NCI-H2029 treated with DMSO at 0.1 percent for 48 hours (cell line): ENCODE measurements at regions not wholly inside any gene's neighbourhood (a gene's known extent, or its start where the extent isn't known, plus 50 kb on each side); places are given as distances from the start of the nearest gene placed in this dataset.
"Not testable (repeated sequence)": the region's sequence is repeated elsewhere in the genome, so short reads cannot be mapped to it uniquely, and the experiment has no call there.

Source experiments
- DNase-seq: peaks from one replicate; lab custom pipeline; 2025; lab: John Stamatoyannopoulos, UW

DNA sequence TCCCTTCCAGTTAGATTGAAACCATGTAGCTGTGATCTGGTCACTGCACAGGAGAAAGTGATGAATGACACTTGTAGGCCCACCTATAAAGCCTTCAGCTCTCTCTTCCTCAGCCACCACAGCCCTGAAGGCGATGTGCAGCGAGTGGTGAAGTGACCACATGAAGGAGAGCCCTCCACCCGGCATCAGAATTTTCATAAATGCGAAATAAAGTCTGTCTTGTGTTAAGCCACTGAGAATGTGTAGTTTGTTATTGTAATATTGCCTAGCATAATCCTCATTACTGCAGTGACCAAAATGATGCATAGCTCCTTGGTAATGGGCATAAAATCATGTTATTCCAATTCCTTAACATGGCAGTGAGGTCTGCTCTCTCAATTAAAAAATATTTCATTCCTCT lies 122.1 kb upstream of the LYPLAL1 start:
- no peak for DNase-seq

DNA sequence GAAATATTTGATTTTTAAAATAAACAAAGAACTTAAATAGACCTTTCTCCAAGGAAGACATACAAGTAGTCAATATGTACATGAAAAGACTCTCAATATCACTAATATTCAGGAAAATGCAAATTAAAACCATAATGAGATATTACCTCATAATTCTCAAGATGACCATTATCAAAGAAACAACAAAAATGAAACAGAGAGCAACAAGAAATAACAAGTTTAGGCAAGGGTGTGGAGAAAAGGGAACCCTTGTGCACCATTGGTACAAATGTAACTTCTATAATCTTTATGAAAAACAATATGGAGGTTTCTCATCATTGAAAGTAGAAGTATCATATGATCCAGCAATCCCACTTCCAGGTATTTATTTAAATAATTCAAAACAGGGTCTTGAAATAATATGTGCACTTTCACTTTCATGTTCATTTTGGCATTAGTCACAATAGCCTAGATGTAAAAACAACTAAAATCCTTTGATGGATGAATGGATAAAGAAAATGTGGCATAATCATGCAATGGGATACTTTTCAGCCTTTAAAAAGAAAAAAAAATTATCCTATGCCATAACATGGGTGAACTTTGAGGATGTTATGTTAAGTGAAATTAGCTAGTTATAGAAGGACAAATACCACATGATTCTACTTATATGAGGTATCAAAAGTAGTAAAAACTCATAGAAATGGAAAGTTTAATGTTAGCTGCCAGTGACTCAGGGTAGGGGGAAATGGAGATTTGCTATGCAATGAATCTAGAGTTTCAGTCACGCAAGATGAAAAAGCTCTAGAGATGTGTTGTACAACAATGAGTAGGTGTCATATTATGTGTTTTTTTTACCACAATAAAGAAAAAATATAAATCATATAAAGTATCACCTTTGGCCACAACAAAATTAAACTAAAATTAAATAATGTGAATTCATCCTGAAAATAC lies 114.5 kb upstream of the LYPLAL1 start:
- no peak for DNase-seq

DNA sequence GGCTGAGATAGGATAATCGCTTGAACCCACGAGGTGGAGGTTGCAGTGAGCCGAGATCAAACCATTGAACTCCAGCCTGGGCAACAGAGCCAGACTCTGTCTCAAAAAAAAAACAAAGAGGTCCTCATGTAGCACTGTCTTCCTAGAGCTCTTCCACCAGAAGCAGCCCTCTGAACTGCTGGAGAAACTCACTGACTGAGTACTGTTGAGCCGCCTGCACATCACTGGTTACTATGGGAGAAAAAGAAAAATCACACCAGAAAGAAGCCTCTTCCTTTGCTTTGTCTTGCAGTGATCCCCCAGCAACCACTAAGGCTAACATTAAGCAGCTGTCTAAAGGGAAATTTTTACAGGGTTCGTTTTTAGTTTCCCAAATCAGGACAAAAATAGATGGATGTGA lies 112.9 kb upstream of the LYPLAL1 start:
- no peak for DNase-seq

DNA sequence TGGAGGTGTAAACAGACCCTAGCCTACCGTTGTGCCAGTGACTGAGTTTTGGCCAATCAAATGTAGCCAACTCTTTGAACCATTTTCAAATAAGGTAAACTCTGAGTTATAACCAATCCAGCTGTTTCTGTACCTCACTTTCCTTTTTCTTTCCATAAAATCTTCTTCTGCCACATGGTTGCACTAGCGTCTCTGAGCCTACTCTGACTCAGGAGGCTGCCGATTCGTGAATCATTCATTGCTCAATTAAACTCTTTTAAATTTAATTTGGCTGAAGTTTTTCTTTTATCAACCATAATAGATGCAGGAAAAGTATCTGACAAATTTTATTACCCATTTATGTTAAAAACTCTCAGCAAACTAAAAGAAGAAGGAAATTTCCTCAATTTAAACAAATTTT lies 111.5 kb upstream of the LYPLAL1 start:
- DNase-seq = no peak

DNA sequence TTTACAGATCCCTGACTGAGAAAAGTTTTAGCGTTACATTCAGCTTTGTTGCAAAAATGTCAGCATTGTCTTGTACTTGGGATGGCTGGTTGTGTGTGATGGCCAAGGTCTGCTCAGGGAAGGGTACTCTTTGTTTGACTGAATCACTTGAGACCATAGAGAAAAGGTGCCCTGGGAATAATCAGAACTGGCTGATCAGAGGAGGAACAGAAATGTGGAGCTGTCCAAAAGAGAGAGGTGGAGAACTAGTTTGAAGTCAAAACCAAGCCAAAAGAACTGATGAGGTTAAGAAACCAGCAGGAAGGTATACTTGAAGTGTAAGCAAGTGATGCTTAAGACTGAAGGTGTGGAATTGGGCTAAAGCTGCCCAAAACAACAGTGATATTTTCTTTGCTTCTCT lies 107.6 kb upstream of the LYPLAL1 start:
- DNase-seq = no peak

DNA sequence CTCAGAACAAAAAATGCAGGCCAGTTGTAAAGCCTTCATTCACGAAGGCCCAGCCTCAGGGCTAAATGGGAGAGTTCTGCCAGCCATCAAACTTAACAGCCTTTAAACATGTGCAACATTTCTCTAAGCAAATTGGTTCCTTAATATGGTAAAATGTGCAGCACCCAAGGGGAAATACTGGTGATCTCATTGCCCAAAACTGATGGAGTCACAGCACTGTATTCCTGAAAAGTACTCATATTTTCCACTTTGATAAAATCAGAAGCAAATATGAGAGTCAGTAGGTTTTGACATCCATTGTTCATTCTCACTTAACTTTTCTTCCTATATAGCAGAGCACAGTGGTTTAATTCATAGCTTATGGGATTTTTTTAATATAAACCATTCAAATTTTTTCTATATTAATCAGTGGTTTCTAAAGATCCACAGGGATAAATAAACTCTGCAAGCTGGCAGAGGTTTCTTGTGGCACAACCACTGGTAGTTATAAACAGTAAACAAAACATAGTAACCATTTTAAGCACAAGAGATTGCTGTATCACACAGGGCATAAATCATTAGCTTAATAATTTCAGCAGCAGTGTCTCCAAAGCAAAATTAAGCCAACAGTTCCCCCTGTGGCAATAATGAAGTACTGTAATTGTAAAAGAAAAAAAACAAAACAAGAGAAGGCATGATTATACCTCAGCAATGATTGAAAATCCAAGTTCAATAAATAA lies 106.9 kb upstream of the LYPLAL1 start:
- no peak for DNase-seq

DNA sequence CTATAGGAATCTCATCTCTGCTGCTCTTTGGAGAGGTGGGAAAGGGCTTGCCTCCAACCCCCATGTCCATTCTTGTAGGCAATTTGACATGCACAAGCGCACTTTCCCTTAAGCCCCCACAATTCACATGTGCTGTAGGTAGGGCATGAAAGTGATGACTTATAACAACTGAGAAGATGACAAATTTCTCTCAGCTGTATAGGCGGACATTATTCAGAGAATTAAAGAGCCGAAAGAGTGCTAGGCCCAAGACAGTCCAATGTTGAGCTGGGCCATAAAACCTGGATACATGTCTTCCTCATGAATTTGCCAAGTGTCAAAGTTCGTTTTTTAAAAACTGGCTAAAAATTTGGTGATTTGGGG lies 106.3 kb upstream of the LYPLAL1 start:
- no peak for DNase-seq

DNA sequence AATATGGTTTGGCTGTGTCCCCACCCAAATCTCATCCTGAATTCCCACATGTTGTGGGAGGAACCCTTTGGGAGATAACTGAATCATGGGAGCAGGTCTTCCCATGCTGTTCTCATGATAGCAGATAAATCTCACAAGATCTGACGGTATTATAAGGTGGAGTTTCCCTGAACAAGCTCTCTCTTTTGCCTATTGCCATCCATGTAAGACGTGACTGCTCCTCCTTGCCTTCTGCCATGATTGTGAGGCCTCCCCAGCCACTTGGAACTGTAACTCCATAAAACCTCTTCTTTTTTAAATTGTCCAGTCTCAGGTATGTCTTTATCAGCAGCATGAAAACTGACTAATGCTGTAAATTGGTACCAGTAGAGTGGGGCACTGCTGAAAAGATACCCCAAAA lies 103.3 kb upstream of the LYPLAL1 start:
- not testable (repeated sequence) for DNase-seq

DNA sequence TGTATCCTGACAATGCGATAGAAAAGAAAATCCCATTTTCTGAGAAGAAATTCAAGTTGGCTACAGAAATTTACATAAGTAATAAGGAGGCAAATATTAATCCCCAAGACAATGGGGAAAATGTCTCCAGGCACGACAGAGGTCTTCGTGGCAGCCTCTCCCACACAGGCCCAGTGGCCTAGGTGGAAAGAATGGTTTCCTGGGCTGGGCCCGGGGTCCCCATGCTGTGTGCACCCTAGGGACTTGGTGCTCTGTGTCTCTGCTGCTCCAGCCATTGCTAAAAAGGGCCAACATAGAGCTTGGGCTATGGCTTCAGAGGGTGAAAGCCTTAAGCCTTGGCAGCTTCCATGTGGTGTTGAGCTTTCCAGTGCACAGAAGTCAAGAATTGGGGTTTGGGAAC lies 102.5 kb upstream of the LYPLAL1 start:
- DNase-seq = no peak

DNA sequence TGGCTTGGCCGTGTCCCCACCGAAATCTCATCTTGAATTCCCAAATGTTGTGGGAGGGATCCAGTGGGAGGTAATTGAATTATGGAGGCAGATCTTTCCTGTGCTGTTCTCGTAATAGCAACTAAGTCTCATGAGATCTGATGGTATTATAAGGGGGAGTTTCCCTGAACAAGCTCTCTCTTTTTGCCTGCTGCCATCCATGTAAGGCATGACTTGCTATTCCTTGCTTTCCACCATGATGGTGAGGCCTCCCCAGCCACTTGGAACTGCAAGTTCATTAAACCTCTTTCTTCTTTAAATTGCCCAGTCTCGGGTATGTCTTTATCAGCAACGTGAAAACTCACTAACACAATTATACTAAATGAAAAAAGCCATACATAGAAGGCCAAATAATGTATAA lies 101.3 kb upstream of the LYPLAL1 start:
- no peak for DNase-seq

DNA sequence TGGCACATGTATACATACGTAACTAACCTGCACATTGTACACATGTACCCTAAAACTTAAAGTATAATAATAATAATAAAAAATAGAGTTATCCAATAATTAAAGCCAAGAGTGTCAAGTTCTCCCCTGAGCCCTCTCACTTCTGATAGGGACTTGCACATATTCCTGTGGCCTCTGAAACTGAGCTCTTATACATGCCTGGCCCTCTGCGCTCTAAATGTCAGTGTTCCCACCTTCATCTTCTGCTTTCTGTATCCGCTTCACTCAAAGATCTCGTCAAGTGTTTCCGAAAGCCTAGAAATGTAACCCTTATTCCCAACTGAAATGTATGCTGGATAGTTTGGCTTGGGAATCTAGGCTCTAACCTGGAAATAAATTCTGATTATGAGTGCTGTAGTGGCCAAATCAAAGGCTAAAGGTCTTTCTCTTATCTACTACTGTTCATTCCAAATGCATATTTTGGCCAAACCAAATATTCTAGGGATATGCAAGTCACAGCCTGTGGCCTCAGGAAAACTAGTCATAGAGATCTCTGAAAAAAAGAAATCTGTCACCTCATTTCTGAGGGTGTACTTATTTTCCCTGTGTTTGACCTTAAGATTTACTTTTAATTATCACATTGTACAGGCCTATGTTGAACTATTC lies 99.5 kb upstream of the LYPLAL1 start:
- no peak for DNase-seq

DNA sequence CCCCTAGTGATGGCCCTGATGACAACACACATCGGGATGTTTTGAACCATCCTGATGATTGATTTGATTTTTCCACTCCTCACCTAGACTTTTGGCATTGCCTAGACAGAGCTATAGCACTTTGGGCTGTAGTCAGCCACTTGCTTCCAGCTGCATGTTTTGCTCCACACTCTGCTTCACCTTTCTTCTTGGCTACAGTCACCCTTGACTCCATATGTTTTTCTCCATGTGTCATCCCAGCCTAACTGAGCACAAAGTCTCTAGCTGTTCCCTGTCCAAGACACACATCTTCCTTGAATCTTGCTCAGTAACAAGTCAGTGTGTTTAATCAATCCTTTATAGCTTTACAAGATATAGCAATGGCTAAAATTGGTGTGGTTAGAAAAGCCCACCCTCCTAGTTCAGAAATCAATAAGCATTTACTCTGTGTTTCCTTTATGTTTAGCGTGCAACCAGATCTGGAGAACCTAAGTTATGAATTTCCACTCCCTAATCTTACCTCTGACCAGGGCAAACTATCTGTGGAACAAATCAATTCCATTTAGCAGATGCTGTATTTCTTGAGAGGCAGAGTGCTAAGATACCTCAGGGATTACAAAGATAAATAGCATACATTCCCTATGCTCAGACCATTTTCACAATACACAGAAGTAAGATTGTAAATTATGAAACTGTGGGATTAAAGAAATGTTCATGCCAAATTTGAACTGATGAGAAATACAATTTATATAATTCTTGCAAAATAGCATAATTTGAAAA lies 98.4 kb upstream of the LYPLAL1 start:
- no peak for DNase-seq

DNA sequence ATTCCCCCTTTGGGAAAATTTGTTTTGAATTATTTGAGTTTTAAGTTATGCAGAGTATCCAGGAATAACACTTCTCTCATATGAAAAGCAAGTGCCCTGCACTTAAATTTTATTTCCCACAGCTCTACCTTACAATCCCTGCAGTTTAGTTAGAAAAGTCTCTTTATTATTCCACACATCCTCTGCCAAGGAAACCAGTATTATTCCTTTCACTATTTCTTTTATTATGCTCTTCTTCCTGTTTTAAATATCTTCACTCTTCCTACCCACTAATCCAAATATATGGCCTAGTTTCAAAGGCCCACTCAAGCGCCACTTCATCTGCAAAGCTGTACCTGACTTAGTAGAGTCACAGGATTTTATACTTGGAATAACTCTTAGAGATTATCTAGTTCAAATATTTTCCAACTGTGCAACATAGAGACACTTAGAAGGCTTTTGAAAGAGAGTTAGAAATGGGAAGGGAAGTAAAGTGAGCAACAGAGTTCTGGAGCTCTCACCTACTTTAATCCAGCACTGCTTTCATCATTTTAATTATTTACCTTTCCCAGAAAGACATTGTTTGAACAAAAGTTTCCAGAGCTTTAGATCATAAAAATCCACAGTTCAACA lies 97.2 kb upstream of the LYPLAL1 start:
- DNase-seq = no peak

DNA sequence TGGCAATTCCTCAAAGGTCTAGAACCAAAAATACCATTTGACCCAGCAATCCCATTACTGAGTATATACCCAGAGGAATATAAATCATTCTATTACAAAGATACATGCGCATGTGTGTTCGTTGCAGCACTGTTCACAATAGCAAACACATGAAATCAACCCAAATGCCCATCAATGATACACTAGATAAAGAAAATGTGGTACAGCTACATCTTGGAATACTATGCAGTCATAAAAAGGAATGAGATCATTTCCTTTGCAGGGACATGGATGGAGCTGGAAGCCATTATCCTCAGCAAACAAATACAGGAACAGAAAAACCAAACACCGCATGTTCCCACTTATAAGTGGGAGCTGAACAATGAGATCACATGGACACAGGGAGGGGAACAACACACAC lies 95.9 kb upstream of the LYPLAL1 start:
- DNase-seq = not testable (repeated sequence)

DNA sequence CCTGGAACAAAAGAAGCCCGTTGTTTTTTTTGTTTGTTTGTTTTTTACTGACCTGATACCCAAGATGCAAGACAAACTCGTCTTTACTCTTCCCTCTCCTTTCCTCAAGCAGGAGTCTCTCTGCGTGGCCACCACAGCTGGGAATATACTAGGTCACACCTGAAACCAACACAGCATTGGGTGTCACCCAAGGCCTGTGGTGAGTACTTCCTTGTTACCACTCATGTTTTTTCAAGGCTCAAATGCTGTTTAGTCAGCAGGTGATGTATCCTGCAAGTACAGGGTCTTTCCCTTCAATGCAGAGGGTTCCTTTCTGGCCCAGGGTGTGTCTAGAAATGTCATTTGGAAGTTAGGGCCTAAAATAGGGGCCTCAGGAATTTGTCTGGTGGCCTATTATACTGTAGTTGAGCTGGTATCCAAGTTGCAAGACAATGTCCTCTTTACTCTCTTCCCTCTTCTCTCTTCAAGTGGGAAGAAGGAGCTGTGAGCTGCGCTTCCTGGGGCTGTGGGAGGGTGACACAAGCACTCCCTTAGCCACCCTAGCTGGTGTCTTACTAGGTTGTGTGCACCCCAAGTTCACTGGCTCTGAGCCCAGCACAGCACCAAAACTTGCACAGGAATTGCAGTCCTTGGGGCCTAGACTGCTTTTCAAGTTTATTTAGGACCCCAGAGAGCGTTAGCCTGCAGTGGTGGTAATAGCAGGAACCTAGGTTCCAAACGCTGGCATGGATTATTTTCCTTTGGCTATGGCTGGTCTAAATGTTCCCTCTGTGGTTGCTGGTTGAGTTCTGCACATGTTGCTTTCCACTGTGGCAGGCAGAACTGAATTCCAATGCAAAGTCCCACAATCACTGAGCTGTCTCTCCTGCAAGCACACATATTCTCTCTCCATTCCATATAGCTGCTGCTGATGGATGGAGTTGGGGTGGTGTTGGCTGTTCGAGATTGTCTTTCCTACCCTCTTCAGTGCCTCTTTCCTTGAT lies 91.4 kb upstream of the LYPLAL1 start:
- DNase-seq = no peak

DNA sequence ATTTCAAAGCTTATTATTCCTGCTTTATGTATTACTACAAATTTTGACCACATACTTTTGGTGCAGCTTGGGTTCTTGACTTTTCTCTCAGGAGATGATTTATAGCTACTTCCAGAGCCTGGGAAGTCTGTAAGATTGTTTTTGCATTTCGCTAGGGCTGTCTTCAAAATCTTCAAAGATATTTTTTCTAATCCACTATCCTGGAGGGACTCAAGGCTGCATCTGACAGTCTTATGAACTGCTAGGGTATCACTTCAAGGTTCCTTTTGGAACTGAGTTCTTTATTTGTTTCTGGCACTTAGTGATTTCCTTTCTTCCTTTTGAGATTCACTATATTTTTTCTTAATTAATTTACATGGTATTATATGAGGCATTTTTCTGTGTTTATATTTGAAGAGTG lies 90.0 kb upstream of the LYPLAL1 start:
- DNase-seq = no peak

DNA sequence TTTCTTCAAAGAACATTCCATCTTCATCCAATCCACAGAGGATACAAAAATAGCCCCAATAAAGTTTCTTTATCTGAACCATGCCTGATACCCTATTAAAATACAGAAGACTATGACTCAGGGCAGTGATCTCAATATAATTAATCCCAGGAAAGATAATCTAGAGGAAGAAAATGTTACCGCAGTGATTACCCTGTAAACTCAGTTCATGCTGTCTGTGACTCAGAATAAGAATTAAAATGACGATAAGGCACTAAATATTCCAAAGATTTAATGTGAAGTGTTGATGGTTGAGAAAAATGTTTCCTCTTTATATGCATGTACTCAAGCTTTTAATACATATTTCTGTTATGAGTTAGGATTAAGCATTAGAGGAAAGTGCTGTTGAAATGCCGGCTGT lies 88.6 kb upstream of the LYPLAL1 start:
- DNase-seq = no peak

DNA sequence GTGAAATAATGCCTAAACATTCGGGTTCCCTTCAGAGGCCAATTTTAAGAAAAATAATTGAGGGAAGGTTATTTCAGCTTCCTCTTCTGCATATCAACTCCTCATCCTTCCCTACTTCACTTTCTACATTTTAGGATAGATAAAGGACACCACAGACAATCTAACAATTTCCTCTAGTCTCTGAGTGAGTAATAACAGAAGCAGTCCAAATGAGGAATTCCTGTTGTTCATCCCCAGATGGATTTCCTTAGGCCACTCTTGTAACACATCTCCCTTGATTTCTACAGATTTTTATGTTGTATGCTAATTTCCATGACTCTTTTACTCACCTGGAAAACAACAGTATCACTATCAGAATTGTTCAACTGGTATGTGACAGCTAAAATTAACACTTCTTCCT lies 87.7 kb upstream of the LYPLAL1 start:
- no peak for DNase-seq

DNA sequence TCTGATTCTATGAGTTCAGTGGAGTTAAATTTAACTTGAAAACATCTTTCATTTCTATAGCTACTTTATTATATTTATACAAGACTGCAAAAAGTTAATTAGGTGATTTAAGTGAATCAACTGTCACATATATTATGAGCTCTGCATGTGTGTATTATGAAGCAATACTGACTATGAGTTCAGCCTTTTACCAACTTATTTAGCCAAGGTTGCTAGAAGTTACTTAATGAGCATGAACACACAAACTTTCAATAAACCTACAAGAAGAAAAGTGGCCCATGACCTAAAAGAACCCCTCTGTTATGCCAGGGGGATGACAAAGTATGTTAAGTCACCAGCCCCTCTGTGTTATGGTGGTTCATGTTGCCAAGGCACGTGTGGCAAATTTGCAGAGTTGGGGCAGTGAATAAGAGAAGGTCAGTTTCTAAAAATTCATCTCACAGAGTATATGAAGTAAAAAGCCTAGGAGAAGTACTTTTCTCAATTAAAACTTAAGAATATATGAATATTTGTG lies 86.7 kb upstream of the LYPLAL1 start:
- no peak for DNase-seq

DNA sequence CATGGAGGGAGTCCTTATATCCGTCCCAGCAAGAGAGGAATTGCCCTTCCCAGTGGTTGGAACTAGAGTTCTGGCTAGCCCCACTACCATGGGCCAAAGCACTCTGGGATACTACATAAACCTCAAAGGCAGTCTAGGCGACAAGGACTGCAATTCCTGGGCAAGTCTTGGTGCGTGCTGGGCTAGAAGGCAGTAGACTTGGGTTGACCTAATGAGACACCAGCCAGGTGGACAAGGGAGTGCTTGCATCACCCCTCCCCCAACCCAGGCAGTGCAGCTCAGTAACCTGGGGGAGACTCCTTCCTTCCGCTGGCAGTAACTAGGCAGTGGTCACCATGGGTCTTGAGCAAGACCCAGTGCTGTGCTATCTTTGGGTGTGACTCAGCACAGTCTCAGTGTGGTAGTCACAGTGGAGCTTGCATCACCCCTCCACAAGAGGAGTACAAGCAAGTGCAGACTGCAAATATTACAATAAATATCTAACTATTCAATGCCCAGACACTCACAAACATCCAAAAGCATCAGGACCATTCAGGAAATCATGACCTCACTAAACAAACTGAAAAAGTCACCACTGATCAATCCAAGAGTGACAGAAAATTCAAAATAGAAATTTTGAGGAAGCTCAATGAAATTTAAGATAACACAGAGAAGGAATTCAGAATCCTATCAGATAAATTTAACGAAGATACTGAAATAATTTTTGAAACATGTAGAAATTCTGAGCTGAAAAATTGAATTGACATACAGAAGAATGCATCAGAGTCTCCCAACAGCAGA lies 84.7 kb upstream of the LYPLAL1 start:
- DNase-seq = no peak
